Gastrocnemius medialis (tissue), 4 donors: ENCODE measurements at regions not wholly inside any gene's neighbourhood (a gene's known extent, or its start where the extent isn't known, plus 50 kb on each side); places are given as distances from the start of the nearest gene placed in this dataset.

Experiments
- ATAC-seq, 2 donors: fragments of 150-250 bp; one replicate each; pipeline ENCODE4 v1.9.1; 2016
- DNase-seq, 2 donors: peaks; one replicate each; pipeline ENCODE4 v3.0.0-alpha.2; 2019
- H3K27ac ChIP-seq, 4 donors: fragments of 200-600 bp; sonication (generic); 1 replicate in 1 of 4; 2 replicates in 3 of 4; pipeline ENCODE4 v1.5.1; 2016 to 2018; ENCODE audit warnings: mild to moderate bottlenecking in 2 of 4, moderate library complexity in 1 of 4
- H3K27me3 ChIP-seq, 3 donors: fragments of 200-600 bp; sonication (generic) in 2 of 3; 1 replicate in 1 of 3; 2 replicates in 2 of 3; pipeline versions ENCODE4 v1.5.1 to v1.6.0; 2016 to 2019; ENCODE audit warnings: mild to moderate bottlenecking in 1 of 3, moderate library complexity in 1 of 3
- H3K36me3 ChIP-seq, 2 donors: fragments of 200-600 bp; sonication (generic) in 1 of 2; one replicate each; pipeline ENCODE4 v1.5.1; 2017 to 2018
- H3K4me1 ChIP-seq, 2 donors: fragments of 200-600 bp; sonication (generic) in 1 of 2; one replicate each; pipeline ENCODE4 v1.5.1; 2016 to 2017; ENCODE audit warnings: mild to moderate bottlenecking in 2 of 2
- H3K4me3 ChIP-seq, 4 donors: fragments of 200-600 bp; sonication (generic) in 3 of 4; 1 replicate in 1 of 4; 2 replicates in 3 of 4; pipeline ENCODE4 v1.5.1; 2016 to 2019; ENCODE audit warnings: mild to moderate bottlenecking in 2 of 4
- H3K9me3 ChIP-seq, 3 donors: fragments of 200-600 bp; sonication (generic) in 2 of 3; 1 replicate in 1 of 3; 2 replicates in 2 of 3; pipeline ENCODE4 v1.5.1; 2016 to 2019
- CTCF ChIP-seq, 5 experiments: fragments of 450-650 bp in 3 of 5; fragments of 200-600 bp in 2 of 5; sonication (generic) in 2 of 5; IDR thresholded peaks in 4 of 5; conservative IDR thresholded peaks in 1 of 5; 1 replicate in 4 of 5; 2 replicates in 1 of 5; pipeline ENCODE4 v1.5.1; 2016 to 2019; ENCODE audit warnings: antibody characterized with exemption in 5 of 5, mild to moderate bottlenecking in 3 of 5, moderate library complexity in 3 of 5
- POLR2A ChIP-seq, 2 donors: fragments of 450-650 bp; IDR thresholded peaks; one replicate each; pipeline ENCODE4 v1.6.1; 2017; ENCODE audit warnings: antibody characterized with exemption in 2 of 2, mild to moderate bottlenecking in 2 of 2, moderate library complexity in 2 of 2
- in situ Hi-C, 4 donors: fragments of 200-750 bp; cut with MboI; loops; one replicate each; pipeline versions ENCODE4 v1.15.0 to v1.8.0; 2017; ENCODE audit warnings: low sequenced_read_pairs in 4 of 4
- intact Hi-C: fragments of 100-400 bp; cut with DNase I; formaldehyde crosslinking; loops from one replicate; pipeline ENCODE4 v1.15.1; 2023; ENCODE audit warnings: low total_unique reads

GRCh38 chr2:104545055-104545454, 308.9 kb upstream of the POU3F3 start:
- Histone ChIP-seq H3K27ac (no peak overlapping the region), H3K4me3 (no peak overlapping the region), H3K4me1 (no peaks in the 10 kb centered on the region), H3K27me3 (no peaks in the 10 kb centered on the region), H3K36me3 (no peaks in the 10 kb centered on the region), H3K9me3 (no peaks in the 10 kb centered on the region)
- intact Hi-C loops (no loop called here), in situ Hi-C loops (no loop called here)
- ATAC-seq (no peak), DNase-seq (no peak)
- TF ChIP-seq POLR2A (IDR thresholded peaks at IDR 0.05) (no peak), CTCF (IDR thresholded peaks at IDR 0.05 in 4 of 5, conservative IDR thresholded peaks at IDR 0.05 in 1 of 5) (no peak)

- Histone ChIP-seq H3K27me3 (no peaks in the 10 kb centered on the region), H3K27ac (no peak overlapping the region), H3K36me3 (no peaks in the 10 kb centered on the region), H3K4me1 (no peaks in the 10 kb centered on the region), H3K4me3 (no peak overlapping the region), H3K9me3 (no peaks in the 10 kb centered on the region)
- TF ChIP-seq CTCF (IDR thresholded peaks at IDR 0.05 in 4 of 5, conservative IDR thresholded peaks at IDR 0.05 in 1 of 5) (no peak), POLR2A (IDR thresholded peaks at IDR 0.05) (no peak)
- intact Hi-C loops (no loop called here), in situ Hi-C loops (no loop called here)
- no peak for DNase-seq
- no peak for ATAC-seq
These were observed 307.4 kb upstream of the POU3F3 start for GRCh38 chr2:104546537-104546936.

- intact Hi-C loops (no loop called here), in situ Hi-C loops (no loop called here)
- DNase-seq (no peak), ATAC-seq (no peak)
- H3K36me3 ChIP-seq, result no peaks in the 10 kb centered on the region
- H3K4me3 ChIP-seq, result no peak overlapping the region
- TF ChIP-seq CTCF (IDR thresholded peaks at IDR 0.05 in 4 of 5, conservative IDR thresholded peaks at IDR 0.05 in 1 of 5) (no peak), POLR2A (IDR thresholded peaks at IDR 0.05) (no peak)
- H3K27ac ChIP-seq, result no peak overlapping the region
- no peaks in the 10 kb centered on the region for H3K27me3 ChIP-seq
- no peaks in the 10 kb centered on the region for H3K9me3 ChIP-seq
- H3K4me1 ChIP-seq, result no peaks in the 10 kb centered on the region
These were observed 306.7 kb upstream of the POU3F3 start for GRCh38 chr2:104547221-104547620.

- no peak for ATAC-seq
- no peaks in the 10 kb centered on the region for H3K27me3 ChIP-seq
- TF ChIP-seq POLR2A (IDR thresholded peaks at IDR 0.05), result no peak
- TF ChIP-seq CTCF (IDR thresholded peaks at IDR 0.05 in 4 of 5, conservative IDR thresholded peaks at IDR 0.05 in 1 of 5), result no peak
- H3K36me3 ChIP-seq, result no peaks in the 10 kb centered on the region
- H3K4me1 ChIP-seq, result no peaks in the 10 kb centered on the region
- H3K27ac ChIP-seq, result no peak overlapping the region
- in situ Hi-C loops (no loop called here), intact Hi-C loops (no loop called here)
- H3K4me3 ChIP-seq, result no peak overlapping the region
- DNase-seq, result no peak
- no peaks in the 10 kb centered on the region for H3K9me3 ChIP-seq
These were observed 292.7 kb upstream of the POU3F3 start for GRCh38 chr2:104561251-104561650.

GRCh38 chr2:104562537-104562936, 291.4 kb upstream of the POU3F3 start:
- H3K27me3 ChIP-seq, result no peaks in the 10 kb centered on the region
- no peak overlapping the region for H3K27ac ChIP-seq
- H3K4me3 ChIP-seq, result no peak overlapping the region
- DNase-seq (no peak), ATAC-seq (no peak)
- no peaks in the 10 kb centered on the region for H3K9me3 ChIP-seq
- TF ChIP-seq POLR2A (IDR thresholded peaks at IDR 0.05) (no peak), CTCF (IDR thresholded peaks at IDR 0.05 in 4 of 5, conservative IDR thresholded peaks at IDR 0.05 in 1 of 5) (no peak)
- no peaks in the 10 kb centered on the region for H3K36me3 ChIP-seq
- no peaks in the 10 kb centered on the region for H3K4me1 ChIP-seq
- in situ Hi-C loops (no loop called here), intact Hi-C loops (no loop called here)
